HUES64 (cell line): ENCODE measurements at regions not wholly inside any gene's neighbourhood (a gene's known extent, or its start where the extent isn't known, plus 50 kb on each side); places are given as distances from the start of the nearest gene placed in this dataset.

ENCODE experiments used
- H3K27ac ChIP-seq: 2 replicates; pipeline ENCODE4 v1.7.0; 2013; ENCODE audit warnings: low read depth, low read length, inconsistent platforms
- H3K27me3 ChIP-seq: 2 replicates; pipeline ENCODE4 v1.6.1; 2013; ENCODE audit warnings: mild to moderate bottlenecking, low read length; ENCODE audit not compliant: insufficient read depth
- H3K36me3 ChIP-seq: 2 replicates; pipeline ENCODE4 v1.6.1; 2013; ENCODE audit warnings: mild to moderate bottlenecking, low read length; ENCODE audit not compliant: insufficient read depth
- H3K4me1 ChIP-seq: 2 replicates; pipeline ENCODE4 v1.6.1; 2013; ENCODE audit warnings: mild to moderate bottlenecking, low read length, moderate library complexity; ENCODE audit not compliant: insufficient read depth
- H3K4me3 ChIP-seq: 2 replicates; pipeline ENCODE4 v1.5.1; 2013; ENCODE audit warnings: mild to moderate bottlenecking, low read length, moderate library complexity
- H3K9ac ChIP-seq: 2 replicates; pipeline ENCODE4 v1.6.1; 2013; ENCODE audit warnings: mild to moderate bottlenecking, low read depth, low read length
- H3K9me3 ChIP-seq: 2 replicates; pipeline ENCODE4 v1.6.1; 2013; ENCODE audit warnings: low read depth, low read length; ENCODE audit not compliant: insufficient read depth
- WGBS: fragments of 150-250, 120-280 bp; methylation state at CpG from one replicate; pipeline ENCODE4 v1.1.7; 2013; ENCODE audit warnings: missing lambda C conversion rate; 5-methylcytosine and 5-hydroxymethylcytosine counted together

DNA sequence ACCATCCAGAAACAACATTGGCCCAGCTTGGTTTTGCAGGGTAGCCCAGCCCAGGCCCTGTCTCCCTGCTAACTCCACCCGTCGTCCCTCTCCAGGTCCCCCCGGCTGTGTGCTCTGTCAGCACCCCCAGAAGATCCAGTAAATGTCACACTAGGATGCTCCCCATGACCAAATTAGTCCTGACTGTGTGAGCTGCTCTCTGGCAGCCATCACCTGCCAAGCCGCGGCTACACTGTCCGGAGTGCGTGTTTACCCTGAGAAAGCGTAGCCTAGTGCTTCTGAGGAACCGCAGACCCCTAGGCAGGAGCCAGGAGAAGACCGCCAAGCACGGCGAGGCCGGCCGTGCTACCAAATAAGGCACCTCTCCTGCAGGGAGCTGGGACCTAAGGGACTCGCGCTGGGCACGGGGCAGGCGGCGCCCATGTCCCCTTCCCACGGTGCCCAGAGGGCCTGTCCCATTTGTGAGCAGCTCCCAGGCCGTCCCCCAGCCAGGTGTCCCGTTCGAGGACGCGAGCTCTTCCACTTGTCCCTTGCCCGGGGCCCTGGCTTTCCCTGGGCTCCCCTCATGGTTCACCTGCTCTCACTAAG, 849.9 kb downstream of the RNF144A start:
- Histone ChIP-seq H3K36me3 (0 out of 2 replicates have a peak, but pooled peaks cover 2% of the 10 kb centered on the region), H3K9me3 (peaks cover 31% of the 10 kb centered on the region), H3K9ac (no peak overlapping the region), H3K4me3 (no peak overlapping the region), H3K27ac (no peak overlapping the region), H3K27me3 (no peaks in the 10 kb centered on the region), H3K4me1 (no peaks in the 10 kb centered on the region)
- 97% methylated on average over 26 of the region's 26 CpGs for WGBS

DNA sequence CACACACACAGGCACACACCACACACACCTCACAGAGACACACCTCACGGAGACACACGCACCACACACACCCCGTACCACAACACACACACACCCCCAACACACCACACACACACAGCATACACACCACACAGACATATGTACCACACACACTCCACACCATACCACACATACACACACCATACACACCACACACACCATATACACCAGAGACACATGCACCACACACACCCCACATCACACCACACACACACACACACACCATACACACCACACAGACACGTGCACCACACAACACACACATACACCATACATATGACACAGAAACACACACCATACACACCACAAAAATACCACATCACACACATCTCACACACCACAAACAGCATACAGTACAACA, 850.7 kb downstream of the RNF144A start:
- Histone ChIP-seq H3K27ac (no peak overlapping the region), H3K4me1 (no peaks in the 10 kb centered on the region), H3K9me3 (peaks cover 22% of the 10 kb centered on the region), H3K36me3 (0 out of 2 replicates have a peak, but pooled peaks cover 2% of the 10 kb centered on the region), H3K9ac (no peak overlapping the region), H3K27me3 (no peaks in the 10 kb centered on the region), H3K4me3 (no peak overlapping the region)
- WGBS: 94% methylated on average over 4 of the region's 4 CpGs

DNA sequence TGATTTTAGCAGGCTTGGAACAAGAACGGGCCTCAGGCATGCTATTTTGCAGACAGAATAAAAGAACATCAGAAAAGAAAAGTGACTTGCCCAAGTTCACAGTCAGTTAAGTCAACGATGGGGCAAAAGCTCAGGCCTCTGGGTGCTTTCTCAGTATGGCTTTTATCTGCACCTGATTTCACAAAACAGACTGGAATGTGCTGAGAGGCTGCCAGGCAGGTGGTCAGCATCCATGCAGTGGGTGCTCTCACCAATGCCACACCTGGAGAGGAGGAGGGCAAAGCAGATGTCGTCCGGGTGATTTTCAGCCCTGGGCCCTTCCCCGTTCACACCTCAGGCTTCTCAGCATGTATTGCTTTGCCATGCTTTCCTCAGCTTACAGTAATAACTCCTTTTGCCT, 854.6 kb downstream of the RNF144A start:
- WGBS: 91% methylated on average over 5 of the region's 5 CpGs
- H3K27me3 ChIP-seq: no peaks in the 10 kb centered on the region

DNA sequence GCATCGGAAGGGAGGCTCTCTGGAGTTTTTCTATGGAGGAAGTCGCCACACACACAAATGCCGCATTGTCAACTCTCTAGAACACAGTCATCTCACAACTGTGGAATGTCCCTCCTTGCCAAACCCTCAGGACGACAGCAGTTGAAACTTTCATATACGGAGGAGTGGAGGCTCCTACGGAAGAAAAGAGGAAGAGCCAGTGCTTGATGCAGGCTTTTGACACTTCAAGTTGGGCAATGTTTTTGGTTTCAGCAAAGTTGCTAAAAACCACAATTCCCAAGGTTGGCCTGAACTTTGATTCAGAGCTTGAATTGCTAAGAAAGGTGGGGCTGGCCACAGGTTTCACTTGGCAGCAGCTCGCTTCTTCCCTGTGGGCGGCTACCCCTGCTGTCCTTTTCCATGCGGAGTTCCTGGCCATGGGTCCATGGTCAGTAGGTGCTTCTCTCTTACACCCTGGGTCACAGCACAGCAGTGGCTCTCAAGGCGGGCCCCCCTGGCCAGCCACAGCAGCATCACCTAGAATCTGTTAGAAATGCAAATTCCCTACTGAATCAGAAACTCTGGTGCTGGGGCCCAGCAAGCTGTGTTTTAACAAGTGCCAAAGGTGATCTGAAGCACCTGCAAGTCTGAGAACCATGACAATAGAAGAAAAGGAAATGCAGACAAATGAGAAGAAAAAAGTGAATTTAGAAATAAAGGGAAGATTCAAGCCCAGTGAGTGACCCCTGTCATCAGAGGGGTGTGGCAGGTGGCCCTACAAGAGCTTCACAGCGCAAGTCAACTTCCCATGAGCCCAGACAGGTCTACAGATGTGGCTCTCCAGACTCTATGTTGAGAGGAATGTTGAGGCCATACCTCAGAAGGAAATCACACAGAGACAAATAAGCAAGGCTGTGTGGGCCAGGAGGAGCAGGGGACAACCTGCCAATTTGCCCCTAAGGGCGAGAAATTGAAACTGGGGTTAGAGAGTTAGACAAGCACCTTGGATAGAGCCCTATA, 856.4 kb downstream of the RNF144A start:
- no peak overlapping the region for H3K9ac ChIP-seq
- WGBS: 87% methylated on average over 12 of the region's 12 CpGs
- no peaks in the 10 kb centered on the region for H3K27me3 ChIP-seq
- H3K9me3 ChIP-seq: no peaks in the 10 kb centered on the region
- H3K27ac ChIP-seq: no peak overlapping the region
- no peak overlapping the region for H3K4me3 ChIP-seq
- peaks cover 3% of the 10 kb centered on the region for H3K4me1 ChIP-seq
- no peaks in the 10 kb centered on the region for H3K36me3 ChIP-seq

More for the DNA sequence above, 854.6 kb downstream of the RNF144A start:
- Histone ChIP-seq H3K9me3 (no peaks in the 10 kb centered on the region), H3K36me3 (no peaks in the 10 kb centered on the region), H3K4me3 (no peak overlapping the region), H3K27ac (no peak overlapping the region), H3K9ac (no peak overlapping the region), H3K4me1 (peaks cover 3% of the 10 kb centered on the region)

DNA sequence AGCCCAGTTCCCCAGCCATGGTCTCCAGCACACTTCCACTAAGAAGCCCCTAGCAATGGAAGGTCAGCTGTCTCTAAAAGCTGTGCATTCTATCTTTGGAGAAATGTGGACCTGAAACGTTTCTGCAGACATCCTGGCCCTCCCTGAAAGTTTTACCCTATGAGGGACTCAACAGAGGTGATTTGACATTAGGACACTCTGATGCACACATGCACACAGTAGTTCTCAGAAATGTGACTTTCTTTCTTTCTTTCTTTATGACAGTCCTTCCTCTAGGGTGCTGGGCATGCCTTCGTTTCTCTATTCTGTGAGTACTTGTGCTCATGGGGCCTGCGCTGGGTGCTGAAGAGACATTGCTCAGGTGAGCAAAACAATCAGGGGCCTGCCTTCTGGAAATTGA, 857.3 kb downstream of the RNF144A start:
- H3K36me3 ChIP-seq: no peaks in the 10 kb centered on the region
- H3K4me1 ChIP-seq: peaks cover 3% of the 10 kb centered on the region
- H3K9me3 ChIP-seq: no peaks in the 10 kb centered on the region
- no peaks in the 10 kb centered on the region for H3K27me3 ChIP-seq
- H3K9ac ChIP-seq: no peak overlapping the region
- 88% methylated on average over 3 of the region's 3 CpGs for WGBS
- H3K27ac ChIP-seq: no peak overlapping the region
- H3K4me3 ChIP-seq: no peak overlapping the region

DNA sequence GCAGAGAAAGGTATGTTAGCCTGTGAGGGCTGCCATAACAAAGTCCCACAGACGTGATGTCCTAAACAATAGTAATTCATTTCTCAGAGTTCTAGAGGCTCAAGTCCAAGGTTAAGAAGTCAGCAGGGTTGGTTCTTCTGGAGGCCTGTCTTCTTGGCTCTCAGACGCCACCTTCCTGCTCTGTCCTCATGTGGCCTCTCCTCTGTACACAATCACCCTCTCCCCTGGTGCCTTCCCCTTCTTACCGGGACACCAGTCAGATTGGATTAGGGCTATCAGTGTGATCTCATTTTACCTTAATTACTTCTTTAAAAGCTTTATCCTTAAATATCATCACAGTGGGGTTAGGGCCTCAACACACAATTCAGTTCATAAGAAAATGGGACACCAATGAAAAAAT, 860.5 kb downstream of the RNF144A start:
- H3K27me3 ChIP-seq: no peaks in the 10 kb centered on the region
- no peaks in the 10 kb centered on the region for H3K36me3 ChIP-seq
- 82% methylated on average over 3 of the region's 3 CpGs for WGBS
- H3K9ac ChIP-seq: no peak overlapping the region
- peaks cover 3% of the 10 kb centered on the region for H3K4me1 ChIP-seq
- H3K4me3 ChIP-seq: no peak overlapping the region
- H3K9me3 ChIP-seq: no peaks in the 10 kb centered on the region
- H3K27ac ChIP-seq: no peak overlapping the region

DNA sequence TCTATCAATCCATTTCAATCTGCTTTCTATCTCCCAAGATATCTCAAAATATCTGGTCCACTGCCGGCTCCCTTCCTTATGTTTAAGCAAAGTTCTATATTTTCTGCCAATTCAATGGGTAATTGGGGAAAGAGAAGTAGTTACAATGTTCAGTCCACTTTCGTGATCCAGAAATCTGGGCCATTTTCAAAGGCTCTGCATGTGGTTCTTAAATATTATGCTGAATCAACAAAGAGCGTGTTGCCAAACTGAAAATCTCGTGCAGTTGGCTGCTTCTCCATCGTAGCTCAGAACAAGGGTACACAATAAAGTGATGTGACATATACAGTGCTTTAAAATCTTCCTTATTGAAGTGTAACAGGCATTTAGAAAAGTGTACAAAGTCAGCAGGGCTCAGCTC, 863.1 kb downstream of the RNF144A start:
- 96% methylated on average over 5 of the region's 5 CpGs for WGBS
- no peak overlapping the region for H3K9ac ChIP-seq
- H3K36me3 ChIP-seq: no peaks in the 10 kb centered on the region
- H3K27me3 ChIP-seq: no peaks in the 10 kb centered on the region
- H3K27ac ChIP-seq: no peak overlapping the region
- H3K4me1 ChIP-seq: no peaks in the 10 kb centered on the region
- no peaks in the 10 kb centered on the region for H3K9me3 ChIP-seq
- H3K4me3 ChIP-seq: no peak overlapping the region

DNA sequence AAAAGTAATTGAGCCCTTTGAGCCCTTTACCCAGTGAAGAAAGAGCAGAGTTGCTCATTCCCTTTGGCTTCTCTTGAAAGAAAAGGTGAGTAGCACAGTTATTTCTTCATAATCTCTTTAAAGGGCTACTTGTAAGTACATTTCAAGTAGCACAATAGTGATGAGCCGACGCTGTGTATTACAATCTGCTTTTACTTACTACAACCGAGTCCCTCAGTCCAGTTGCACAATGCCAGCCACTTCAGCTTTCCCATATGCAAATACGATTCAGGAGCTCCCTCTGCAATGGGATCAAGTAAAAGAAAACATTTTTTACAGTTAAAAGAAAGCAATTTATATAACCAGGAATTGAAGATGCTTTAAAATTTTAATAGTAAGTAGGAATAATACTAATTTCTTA, 868.5 kb downstream of the RNF144A start:
- Histone ChIP-seq H3K4me3 (no peak overlapping the region), H3K4me1 (no peaks in the 10 kb centered on the region), H3K27ac (no peak overlapping the region), H3K36me3 (no peaks in the 10 kb centered on the region), H3K27me3 (no peaks in the 10 kb centered on the region), H3K9me3 (no peaks in the 10 kb centered on the region), H3K9ac (no peak overlapping the region)
- WGBS: 98% methylated on average over 4 of the region's 4 CpGs

DNA sequence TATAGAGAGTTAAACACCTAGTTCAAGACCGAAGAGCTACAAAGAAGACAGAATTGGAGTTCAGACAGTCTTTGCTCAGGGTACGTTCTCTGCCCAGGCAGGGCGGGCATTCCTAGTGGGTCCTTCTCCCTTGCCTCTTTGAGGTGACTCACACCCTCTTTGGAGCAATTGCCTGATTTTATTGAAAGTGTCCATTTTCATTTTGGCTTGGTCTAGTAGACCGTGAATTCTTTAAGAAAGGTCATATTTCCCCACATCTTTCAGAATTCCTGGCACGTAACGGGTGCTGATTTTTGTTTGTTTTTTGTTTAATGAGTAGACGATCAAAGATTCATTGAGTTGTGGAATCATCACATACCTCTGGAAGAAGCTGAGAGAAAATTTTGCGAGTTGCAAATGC, 871.5 kb downstream of the RNF144A start:
- H3K27ac ChIP-seq: no peak overlapping the region
- no peak overlapping the region for H3K4me3 ChIP-seq
- no peaks in the 10 kb centered on the region for H3K9me3 ChIP-seq
- H3K9ac ChIP-seq: no peak overlapping the region
- no peaks in the 10 kb centered on the region for H3K4me1 ChIP-seq
- H3K27me3 ChIP-seq: no peaks in the 10 kb centered on the region
- WGBS: 96% methylated on average over 8 of the region's 8 CpGs
- H3K36me3 ChIP-seq: no peaks in the 10 kb centered on the region

DNA sequence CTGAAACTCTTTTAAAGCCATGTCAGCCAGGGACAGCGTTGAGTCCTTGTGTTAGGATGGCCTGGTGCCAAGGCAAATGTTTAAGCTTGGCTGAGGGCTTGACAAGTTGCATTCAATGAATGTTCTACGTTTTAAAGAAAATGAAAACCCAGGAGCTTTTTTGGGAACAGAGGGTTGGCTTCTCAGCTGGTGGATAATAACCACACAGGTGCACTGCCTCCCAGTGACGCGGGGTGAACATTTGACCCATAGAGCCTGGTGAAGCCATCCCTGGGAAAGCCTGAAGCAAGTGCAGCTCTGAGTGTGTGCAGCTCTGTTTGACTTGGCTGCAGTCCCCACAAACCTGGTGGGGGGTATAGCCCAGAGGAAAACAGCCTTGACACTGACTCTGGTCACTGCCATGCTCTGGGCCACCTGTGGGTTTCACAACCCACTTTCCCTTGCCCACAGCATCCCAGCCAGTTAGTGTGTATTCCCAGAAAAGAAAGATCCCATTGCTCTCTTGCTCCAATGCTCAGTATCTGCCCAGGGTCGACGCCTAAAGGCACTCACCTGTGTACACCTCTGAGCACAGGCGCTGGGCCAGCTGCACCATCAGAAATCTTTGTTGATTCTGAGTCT, 874.9 kb downstream of the RNF144A start:
- Histone ChIP-seq H3K4me1 (no peaks in the 10 kb centered on the region), H3K9ac (no peak overlapping the region), H3K4me3 (no peak overlapping the region), H3K36me3 (no peaks in the 10 kb centered on the region), H3K27me3 (no peaks in the 10 kb centered on the region), H3K9me3 (no peaks in the 10 kb centered on the region), H3K27ac (no peak overlapping the region)
- whole genome bisulfite sequencing: 93% methylated on average over 7 of the region's 7 CpGs
